Stimulated activated CD8-positive, alpha-beta memory T cell treated with anti-CD3 and anti-CD28 coated beads, Interleukin-2, amount 100 ng/mL, for 48 hours (primary cell): ENCODE measurements at regions not wholly inside any gene's neighbourhood (a gene's known extent, or its start where the extent isn't known, plus 50 kb on each side); places are given as distances from the start of the nearest gene placed in this dataset.
"Not testable (repeated sequence)": the region's sequence is repeated elsewhere in the genome, so short reads cannot be mapped to it uniquely, and the experiment has no call there.

Source experiments
- DNase-seq, 2 donors: peaks; one replicate each; pipeline ENCODE4 v3.0.0-alpha.2; 2020; ENCODE audit warnings: low read depth in 2 of 2

DNA sequence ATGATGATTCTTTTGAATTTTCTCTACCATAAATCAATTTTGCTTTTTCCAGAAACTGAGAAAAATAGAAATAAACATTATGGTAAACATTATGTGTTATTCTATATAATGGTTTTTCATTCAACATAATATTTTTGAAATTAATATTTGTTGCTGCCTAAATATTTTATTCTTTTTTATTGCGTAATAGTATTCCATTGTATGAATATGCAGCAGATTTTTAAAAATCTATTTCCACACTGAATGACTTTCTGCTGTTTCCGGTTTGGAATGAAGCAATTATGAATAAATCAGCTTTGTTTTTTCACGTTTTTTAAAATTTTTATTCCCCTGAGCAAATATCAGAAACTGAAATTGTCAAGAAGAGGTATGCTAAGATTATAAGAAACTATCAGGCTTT, 335.2 kb upstream of the KCND2 start:
- no peak for DNase-seq

DNA sequence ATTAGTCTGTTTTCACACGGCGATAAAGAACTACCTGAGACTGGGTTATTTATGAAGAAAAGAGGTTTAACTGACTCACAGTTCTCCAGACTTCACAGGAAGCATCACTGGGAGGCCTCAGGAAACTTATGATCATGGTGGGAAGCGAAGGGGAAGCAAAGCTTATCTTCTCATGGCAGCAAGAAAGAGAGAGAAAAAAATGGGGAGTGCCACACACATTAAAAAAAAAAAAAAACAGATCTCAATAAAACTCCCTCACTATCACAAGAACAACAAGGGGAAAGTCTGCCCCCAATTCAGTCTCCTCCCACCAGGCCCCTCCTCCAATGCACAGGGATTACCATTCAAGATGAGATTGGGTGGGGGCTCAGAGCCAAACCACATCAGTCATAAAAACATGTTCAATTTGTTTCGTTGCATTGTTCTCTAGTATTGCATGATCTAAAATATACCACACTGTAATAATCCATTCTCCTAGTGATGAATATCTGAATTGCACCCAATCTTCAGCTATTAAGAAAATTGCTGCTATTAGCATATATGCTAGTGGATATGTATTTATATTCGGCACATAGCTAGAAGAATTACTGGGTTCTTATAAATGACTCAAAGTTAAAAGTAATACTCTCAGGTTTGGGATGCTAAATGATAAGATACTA, 328.9 kb upstream of the KCND2 start:
- DNase-seq, result no peak

DNA sequence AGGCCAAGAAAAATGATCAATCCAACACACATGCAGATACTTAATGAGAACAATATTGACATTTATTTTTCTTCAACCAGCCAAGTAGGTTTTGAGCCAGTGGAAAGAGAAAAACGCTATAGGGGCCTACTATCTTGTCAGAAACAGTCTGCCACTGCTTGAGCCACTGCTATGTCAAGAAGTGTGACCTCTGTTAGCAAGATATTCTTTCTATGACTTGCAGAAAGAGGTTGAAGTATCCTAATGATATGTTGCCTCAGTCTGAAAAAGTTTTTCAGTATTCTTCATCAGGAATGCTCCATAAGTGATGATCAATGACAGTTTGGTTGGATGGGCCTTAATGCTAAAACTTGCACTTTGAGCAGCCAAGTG, 328.4 kb upstream of the KCND2 start:
- DNase-seq, result no peak

DNA sequence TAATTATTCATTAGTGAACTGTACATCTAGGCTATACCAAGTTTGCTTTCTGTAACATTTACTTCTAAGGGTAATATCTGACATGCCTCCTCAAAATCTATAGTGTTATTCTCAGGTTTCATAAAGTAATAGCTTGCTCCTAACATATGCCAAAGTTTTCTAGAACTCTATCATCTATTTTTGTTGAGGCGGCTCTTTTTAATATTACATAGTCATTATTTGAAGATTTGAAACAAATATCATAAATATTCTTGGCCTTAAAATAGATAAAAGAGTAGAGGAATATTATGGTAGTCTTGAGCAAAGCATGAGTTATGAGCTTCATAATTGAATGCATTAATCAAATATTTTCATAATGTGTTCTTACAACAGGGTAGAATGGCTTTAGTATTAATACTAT, 327.2 kb upstream of the KCND2 start:
- no peak for DNase-seq

DNA sequence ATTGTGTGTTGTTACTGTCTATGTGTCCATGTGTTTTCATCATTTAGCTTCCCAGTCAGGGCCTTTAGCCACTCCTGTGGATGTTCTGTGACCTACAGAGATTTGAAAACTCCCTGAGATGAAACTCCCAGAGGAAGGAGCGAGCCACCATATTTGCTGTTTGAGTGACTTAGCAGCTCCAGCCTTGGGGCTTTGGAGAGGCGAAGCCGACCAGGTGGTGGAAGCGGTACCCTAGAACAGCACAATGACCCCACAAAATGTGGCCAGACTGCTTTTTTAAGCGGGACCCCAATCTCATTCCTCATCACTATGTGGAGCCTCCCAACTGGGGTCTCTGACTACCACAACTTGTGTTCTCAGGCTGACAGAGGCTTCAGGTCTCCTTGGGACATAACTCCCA, 323.9 kb upstream of the KCND2 start:
- DNase-seq, result no peak

DNA sequence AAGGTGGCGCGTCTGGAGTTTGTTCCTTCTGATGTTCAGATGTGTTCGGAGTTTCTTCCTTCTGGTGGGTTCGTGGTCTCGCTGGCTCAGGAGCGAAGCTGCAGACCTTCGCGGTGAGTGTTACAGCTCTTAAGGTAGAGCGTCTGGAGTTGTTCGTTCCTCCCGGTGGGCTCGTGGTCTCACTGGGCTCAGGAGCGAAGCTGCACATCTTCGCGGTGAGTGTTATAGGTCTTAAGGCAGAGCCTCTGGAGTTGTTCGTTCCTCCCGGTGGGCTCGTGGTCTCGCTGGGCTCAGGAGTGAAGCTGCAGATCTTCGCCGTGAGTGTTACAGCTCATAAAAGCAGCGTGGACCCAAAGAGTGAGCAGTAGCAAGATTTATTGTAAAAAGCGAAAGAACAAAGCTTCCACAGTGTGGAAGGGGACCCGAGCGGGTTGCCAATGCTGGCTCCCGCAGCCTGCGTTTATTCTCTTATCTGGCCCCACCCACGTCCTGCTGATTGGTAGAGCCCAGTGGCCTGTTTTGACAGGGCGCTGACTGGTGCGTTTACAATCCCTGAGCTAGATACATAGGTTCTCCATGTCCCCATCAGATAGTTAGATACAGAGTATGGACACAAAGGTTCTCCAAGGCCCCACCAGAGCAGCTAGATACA, 322.5 kb upstream of the KCND2 start:
- DNase-seq, result not testable (repeated sequence)

DNA sequence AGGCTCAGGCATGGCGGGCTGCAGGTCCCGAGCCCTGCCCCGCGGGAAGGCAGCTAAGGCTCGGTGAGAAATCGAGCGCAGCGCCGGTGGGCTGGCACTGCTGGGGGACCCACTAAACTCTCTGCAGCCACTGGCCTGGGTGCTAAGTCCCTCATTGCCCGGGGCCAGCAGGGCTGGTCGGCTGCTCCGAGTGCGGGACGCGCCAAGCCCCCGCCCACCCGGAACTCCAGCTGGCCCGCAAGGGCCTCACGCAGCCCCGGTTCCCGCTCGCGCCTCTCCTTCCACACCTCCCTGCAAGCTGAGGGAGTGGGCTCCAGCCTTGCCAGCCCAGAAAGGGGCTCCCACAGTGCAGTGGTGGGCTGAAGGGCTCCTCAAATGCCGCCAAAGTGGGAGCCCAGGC, 321.4 kb upstream of the KCND2 start:
- DNase-seq, result not testable (repeated sequence)

DNA sequence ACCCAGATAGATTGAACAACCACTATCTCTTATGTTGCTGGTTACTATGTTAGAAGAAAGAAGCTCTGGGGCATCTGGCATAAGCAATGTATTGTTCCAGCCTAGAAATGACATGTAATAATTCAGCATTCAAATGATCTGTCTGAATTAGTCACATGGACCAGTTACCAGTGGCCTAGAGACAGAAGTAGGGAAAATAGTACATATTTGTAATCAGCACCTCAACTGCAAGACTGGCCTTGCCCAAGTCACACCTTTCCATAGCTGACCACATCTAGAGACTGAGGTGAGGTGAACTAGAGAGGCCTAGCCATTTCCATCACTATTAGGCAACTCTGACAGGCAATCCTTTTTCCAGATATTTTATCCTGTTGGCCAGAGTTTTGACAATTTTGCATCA, 315.6 kb upstream of the KCND2 start:
- DNase-seq, result no peak

DNA sequence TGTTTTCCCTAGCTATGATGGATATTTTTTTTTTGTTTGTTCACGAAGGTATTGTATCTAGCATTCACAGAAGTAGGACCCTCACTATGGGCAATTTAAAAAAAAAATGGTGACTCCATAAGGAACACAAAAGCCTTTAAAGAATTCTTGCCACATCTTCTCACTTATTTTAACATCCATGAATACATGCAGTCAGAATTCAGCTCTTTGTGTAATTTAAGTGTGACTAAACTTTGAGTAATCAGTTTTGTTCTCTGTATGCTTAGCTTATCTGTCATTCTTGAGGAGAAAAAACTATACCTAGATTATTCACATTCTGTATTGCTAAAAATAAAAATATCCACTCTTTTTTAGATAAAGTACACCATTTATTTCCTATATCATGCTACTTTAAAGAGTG, 313.2 kb upstream of the KCND2 start:
- DNase-seq, result no peak

DNA sequence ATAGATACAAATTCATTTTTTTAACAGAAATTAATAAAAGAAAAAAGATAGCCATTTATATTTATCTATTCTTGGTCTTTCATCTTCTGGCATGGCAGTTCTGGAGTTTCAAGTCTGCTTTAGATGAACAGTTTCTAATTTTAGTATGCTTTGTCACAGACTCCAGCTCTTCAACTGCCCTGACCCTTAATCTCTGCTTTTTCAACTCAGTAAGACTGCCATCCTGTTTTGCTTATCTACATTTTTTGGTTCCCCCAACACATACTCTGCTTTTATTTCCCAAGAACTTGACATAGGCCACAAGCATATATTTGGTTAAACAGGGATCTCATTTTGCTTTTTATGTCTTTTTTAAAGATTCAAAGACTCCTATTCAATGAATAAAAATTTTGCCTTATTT, 309.3 kb upstream of the KCND2 start:
- no peak for DNase-seq

DNA sequence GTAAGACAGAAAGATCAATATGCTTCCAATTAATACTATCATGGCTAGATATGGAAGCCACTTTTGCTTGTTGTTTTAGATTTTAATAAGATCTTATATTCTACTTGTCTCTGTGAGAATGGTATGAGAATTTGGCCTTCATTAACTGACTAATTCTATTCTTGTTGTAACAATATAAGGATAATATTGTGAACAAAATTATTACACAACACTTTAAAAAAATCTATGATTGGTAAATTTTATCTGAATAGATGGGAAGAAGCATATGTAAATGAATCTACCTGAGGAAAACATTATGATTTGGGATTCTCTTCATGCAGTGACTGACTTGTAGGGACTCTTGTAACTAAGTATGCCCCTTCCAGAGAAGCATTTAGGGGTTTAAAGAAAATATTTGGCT, 308.9 kb upstream of the KCND2 start:
- DNase-seq, result no peak

DNA sequence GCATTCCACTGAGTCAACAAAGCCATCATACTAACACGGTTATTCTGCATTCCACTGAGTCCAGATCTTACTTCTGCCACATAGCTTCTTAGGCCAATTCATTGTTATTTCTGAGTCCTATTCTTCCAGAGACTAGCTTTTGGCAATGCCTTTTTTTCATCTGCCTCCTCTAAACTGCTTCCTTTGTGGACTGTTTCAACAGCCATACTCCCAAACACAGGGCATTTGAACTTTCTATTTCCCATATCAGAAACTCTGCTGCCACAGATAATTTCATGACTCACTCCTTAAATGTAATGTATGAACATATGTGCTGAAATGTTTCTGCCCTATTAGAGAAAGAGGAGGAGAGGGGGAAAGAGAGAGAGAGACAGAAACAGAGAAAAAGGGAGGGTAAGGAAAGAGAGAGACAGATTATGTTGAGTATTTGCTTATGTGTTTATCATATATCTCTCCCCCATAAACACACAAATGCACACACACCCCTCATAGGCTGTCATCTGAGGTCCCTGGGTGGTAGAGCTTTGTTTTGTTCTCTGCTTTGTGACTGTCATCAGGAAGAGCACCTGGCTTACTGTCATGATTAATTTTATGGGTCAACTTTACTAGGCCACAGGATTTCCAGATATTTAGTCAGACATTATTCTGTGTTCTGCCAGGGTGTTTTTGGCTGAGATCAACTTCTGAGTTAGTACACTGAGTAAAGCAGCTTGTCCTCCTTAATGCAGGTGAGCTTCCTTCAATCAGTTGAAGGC, 308.0 kb upstream of the KCND2 start:
- no peak for DNase-seq

DNA sequence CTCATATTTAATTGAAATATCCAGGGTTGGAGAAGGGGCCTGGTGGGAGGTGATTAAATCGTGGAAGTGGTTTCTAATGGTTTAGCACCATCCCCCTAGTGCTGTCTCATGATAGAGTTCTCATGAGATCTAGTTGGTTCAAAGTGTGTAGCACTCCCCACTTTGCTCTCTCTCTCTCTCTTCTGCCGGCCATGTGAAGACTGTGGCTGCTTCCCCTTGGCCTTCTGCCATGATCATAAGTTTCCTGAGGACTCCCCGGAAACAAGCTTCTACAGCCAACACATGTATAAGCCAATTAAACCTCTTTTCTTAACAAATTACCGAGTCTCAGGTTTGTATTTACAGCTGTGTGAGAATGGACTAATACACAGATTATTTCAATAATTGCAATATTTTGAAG, 305.8 kb upstream of the KCND2 start:
- no peak for DNase-seq

DNA sequence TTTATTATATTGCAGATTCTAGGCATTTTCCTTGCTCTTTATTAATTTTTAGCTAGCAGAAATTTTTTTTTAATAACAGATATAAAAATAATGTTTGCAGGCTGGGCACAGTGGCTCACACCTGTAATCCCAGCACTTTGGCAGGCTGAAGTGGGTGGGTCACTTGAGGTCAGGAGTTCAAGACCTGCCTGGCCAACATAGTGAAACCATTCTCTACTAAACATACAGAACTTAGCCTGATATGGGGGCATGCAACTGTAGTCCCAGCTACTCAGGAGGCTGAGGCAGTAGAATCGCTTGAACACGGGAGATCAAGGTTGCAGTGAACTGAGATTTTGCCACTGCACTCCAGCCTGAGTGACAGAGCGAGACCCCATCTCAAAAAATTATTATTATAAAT, 304.6 kb upstream of the KCND2 start:
- not testable (repeated sequence) for DNase-seq

DNA sequence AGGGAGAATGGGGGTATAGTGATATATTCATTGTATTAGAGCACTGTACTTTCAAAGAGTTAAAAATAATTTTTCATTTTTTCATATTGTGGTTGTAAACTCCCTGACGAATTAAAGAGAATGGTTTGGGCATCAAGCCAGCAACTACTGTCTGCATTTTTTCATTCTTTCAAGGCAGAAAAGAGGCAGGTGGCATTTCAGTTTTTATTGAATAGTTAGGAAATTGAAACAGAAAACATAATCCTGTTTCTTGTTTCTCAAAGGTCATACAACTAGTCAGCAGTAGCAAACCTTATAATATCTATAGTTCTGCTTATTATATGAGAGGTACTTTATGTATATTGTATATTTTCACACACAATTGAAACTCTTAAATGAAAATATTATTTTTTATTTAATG, 303.9 kb upstream of the KCND2 start:
- DNase-seq, result no peak

DNA sequence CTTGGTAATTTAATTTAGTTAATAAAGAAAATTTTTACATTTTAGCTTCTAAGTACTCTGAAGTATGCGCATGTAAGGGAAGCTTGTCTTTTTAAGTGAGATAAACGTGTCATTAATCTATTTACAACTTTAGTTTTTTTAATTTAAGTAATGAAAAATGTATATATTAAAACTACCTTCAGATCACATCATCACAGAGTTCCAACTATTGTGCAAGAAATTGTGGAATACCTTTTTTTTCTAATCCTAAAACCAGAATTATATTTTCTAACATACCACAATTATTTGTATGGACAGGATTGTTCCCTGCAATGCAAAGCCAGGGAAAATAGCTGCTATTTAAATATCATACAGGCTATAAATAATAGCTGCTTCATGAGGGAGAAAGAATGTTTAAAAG, 303.2 kb upstream of the KCND2 start:
- no peak for DNase-seq

DNA sequence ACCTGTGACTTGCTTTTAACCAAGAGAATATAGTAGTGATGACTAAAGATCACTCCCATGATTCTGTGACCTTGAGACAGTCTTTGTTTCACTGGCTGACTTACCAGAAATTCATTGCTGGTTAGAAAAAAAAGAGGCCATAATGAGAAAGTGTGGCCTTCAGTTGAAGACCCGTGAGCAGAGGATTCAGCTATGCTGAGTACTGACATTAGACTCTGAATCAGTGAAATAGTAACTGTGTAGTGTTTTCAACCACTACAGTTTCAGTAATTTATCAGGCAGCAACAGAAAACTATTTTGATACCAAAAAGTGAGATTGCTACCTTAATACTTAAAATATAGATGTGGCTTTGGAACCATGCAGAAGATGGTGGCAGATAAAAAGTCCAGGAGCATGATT, 298.0 kb upstream of the KCND2 start:
- no peak for DNase-seq

DNA sequence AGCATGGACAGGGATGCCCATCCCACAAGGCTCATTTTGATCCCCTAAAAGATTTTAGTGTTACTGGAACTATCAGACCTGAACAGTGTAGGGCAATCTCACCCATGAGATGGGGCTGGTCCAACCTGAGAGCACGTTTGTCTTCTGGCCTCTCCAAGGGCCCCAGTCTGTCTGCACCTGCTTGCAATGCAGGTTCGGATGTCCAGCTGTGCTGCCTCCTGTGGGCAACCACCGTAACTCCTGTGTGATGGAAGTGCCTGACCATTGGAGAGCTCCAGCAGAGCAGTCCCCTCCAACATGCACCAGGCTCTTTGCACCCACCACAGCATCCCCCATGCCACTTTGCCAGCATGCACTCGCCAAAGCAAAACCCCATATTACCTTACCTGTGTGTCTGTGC, 290.1 kb upstream of the KCND2 start:
- no peak for DNase-seq

DNA sequence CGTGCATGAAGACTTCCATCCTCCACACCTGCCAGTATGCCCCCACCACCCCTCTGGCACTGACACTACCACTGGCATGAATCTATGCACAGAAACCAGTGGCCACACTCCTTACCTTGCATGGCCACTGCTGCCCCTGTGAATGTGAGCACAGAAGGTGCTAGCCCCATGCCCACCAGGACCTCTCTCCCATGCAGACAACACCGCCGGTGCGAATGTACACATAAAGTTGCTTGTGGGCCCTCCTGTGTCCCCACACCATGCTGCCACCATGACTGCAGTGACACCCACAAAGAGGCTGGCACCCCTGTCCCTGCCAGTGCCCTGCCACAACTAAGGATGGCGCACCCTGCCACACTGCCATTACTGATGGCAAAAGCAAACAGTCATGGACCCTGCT, 289.5 kb upstream of the KCND2 start:
- no peak for DNase-seq

DNA sequence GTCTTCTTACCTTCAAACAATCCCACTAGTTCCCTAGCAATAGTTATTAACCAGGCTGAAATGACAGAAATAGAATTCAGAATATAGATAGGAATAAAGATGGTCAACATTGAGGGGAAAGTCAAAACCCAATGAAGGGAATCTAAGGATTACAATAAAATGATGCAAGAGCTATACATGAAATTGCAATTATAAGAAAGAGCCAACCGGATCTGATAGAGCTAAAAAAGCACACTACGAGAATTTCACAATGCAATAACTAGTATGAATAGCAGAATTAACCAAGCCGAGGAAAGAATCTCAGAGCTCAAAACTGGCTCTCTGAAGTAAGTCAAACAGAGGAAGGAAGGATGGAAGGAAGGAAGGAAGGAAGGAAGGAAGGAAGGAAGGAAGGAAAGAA, 288.7 kb upstream of the KCND2 start:
- no peak for DNase-seq

DNA sequence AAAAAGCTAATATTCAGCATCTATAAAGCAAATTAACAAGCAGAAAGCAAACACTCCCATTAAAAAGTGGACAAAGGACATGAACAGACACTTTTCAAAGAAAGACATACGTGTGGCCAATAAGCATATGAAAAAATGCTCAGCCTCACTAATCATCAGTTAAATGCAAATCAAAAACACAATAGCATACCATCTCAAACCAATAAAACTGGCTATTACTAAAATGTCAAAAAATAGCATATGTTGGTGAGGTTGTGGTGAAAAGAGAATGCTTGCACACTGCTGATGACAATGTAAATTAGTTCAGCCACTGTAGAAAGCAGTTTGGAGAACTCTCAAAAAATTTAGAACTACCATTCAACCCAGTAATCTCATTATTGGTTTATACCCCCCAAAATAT, 284.6 kb upstream of the KCND2 start:
- no peak for DNase-seq

DNA sequence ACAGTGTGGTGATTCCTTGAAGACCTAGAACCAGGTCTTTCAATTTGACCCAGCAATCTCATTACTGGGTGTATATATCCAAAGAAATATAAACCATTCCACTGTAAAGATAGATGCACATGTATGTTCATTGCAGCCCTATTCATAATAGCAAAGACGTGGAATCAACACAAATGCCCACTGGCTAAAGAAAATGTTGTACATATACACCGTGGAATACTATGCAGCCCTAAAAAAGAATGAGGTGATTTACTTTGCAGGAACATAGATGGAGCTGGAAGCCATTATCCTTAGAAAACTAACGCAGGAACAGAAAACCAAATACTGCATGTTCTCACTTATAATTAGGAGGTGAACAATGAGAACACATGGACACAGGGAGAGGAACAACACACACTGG, 278.0 kb upstream of the KCND2 start:
- no peak for DNase-seq

DNA sequence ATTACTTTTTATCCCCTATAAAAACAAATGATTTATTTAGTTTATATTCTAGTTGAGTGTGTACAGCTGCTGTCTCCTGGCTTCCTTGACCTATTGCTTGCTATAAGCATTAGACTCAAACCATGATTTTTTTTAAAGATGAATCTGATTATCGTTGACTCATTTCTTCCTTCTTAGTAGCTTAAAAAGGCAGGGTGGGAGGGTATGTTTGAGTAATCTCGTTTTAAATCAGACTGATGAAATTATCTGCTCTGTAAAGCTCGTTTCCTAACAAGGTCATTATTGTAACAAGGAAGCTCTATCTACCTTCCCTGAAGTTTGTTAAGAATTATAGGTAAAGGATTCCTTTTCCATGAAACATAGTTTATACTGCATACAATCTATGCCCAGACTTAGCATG, 276.3 kb upstream of the KCND2 start:
- DNase-seq, result no peak
